ENCODE measurements at regions not wholly inside any gene's neighbourhood (a gene's known extent, or its start where the extent isn't known, plus 50 kb on each side); places are given as distances from the start of the nearest gene placed in this dataset.

DNA sequence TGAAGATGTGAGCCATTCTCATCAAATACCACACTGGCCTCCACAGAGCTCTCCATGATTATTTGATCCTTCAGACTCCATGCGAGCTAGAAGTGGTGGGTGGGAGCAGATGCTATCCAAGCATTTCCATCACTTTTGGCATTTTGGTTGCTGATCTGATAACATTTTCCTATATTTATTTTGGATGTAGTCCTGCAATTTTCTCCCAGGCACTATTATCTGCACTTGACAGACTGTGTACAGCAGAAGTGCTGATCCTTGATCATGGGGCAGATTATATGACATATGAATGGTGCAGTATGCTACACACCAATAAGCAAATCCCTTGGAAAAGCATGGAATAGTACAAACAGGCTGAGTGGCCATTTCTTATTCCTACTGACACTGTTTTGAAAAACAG is 167.6 kb upstream of the LRRC7 start:
- Mint-ChIP-seq H3K9me3 (ENCODE audit: insufficient read depth) (no peaks in the 10 kb centered on the region), H3K36me3 (ENCODE audit: low read depth) (no peaks in the 10 kb centered on the region), H3K27ac (no peak overlapping the region), H3K27me3 (ENCODE audit: low read depth) (no peaks in the 10 kb centered on the region), H3K4me3 (no peak overlapping the region), H3K4me1 (ENCODE audit: low read depth) (no peaks in the 10 kb centered on the region)
- DNase-seq (no peak), ATAC-seq (no peak)
- ChIA-PET POLR2A (no interaction called here), CTCF (no interaction called here)

DNA sequence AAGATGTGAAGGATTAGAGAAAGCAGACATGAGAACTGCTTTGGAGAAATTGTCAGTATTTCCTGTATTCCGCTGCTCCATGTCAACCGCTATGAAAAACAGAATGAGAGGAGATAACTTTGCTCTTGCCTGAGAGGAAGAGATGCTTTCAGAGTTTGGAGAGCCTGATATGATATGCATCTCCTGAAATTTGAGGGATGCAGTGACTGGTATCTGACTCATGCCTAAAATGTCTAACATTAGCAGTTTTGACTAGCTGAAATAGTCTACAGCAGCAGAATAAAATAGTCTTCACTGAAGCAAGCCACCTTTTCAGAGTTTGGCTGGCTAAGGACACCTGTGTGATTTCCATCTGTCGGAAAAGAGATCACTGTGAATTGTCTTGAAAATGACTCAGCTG is 165.8 kb upstream of the LRRC7 start:
- no peak for DNase-seq
- Mint-ChIP-seq H3K4me3 (no peak overlapping the region), H3K27ac (no peak overlapping the region), H3K36me3 (ENCODE audit: low read depth) (no peaks in the 10 kb centered on the region), H3K9me3 (ENCODE audit: insufficient read depth) (no peaks in the 10 kb centered on the region), H3K4me1 (ENCODE audit: low read depth) (no peaks in the 10 kb centered on the region), H3K27me3 (ENCODE audit: low read depth) (no peaks in the 10 kb centered on the region)
- ChIA-PET POLR2A (no interaction called here), CTCF (interaction anchor here (1.0 kb wide), 1 partner anchor 10 kb away, joined by 3 read pairs; no protein-coding TSS in a partner anchor)
- ATAC-seq: no peak

GRCh38 chr1:69403756-69404320 is 163.9 kb upstream of the LRRC7 start:
- DNase-seq: no peak
- H3K4me1 Mint-ChIP-seq (ENCODE audit: low read depth): no peaks in the 10 kb centered on the region
- H3K9me3 Mint-ChIP-seq (ENCODE audit: insufficient read depth): no peaks in the 10 kb centered on the region
- ChIA-PET POLR2A (no interaction called here), CTCF (no interaction called here)
- no peaks in the 10 kb centered on the region for H3K27me3 Mint-ChIP-seq (ENCODE audit: low read depth)
- no peak overlapping the region for H3K4me3 Mint-ChIP-seq
- no peak for ATAC-seq
- H3K27ac Mint-ChIP-seq: no peak overlapping the region
- no peaks in the 10 kb centered on the region for H3K36me3 Mint-ChIP-seq (ENCODE audit: low read depth)

- Mint-ChIP-seq H3K27me3 (ENCODE audit: low read depth) (no peaks in the 10 kb centered on the region), H3K4me1 (ENCODE audit: low read depth) (no peaks in the 10 kb centered on the region), H3K9me3 (ENCODE audit: insufficient read depth) (no peaks in the 10 kb centered on the region), H3K4me3 (no peak overlapping the region), H3K27ac (no peak overlapping the region), H3K36me3 (ENCODE audit: low read depth) (no peaks in the 10 kb centered on the region)
- CTCF ChIA-PET: no interaction called here
- ATAC-seq (no peak), DNase-seq (no peak)
- POLR2A ChIA-PET: no interaction called here
Measured at GRCh38 chr1:69404486-69404885, 163.2 kb upstream of the LRRC7 start.

- ATAC-seq: no peak
- no peaks in the 10 kb centered on the region for H3K4me1 Mint-ChIP-seq (ENCODE audit: low read depth)
- H3K27ac Mint-ChIP-seq: no peak overlapping the region
- no peaks in the 10 kb centered on the region for H3K36me3 Mint-ChIP-seq (ENCODE audit: low read depth)
- no peaks in the 10 kb centered on the region for H3K9me3 Mint-ChIP-seq (ENCODE audit: insufficient read depth)
- ChIA-PET POLR2A (no interaction called here), CTCF (no interaction called here)
- H3K27me3 Mint-ChIP-seq (ENCODE audit: low read depth): no peaks in the 10 kb centered on the region
- H3K4me3 Mint-ChIP-seq: no peak overlapping the region
- no peak for DNase-seq
Measured at GRCh38 chr1:69406244-69406643, 161.5 kb upstream of the LRRC7 start.

DNA sequence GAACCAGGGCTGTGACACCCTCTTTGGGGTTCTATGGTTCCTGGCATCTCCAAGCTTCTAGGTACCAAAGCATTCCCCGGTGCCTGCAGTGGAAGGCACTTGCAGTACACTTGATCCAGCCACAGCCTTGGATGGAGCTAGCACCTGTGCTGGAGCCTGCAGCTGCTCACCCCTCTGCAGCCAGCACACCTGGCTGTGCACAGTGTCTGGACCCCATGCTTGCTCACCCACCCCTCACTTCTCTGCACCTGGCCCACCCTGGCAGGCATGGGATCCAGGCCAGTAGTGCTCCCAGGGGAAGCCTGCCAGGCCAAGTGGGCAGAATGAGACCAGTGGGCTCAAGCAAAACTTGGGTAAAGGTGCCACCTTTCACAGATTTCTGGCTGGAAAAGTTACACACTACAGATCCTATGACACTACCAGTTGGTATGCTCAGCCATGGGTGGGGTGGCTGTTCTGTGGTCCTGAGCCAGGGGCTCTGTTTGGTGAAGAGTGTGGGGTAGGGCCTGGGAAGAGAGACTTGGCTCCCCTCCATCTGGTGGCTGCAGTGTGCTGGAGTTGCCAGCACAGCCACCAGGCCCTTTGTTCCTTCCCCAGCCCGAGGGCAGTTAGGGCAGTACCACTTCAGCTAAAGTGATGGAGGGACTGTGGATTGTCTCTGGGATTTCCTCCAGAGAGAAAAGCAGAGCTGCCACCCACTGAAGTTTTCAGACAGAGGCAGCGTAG is 157.8 kb upstream of the LRRC7 start:
- H3K4me1 Mint-ChIP-seq (ENCODE audit: low read depth): no peaks in the 10 kb centered on the region
- no peak overlapping the region for H3K4me3 Mint-ChIP-seq
- no peak overlapping the region for H3K27ac Mint-ChIP-seq
- CTCF ChIA-PET: no interaction called here
- DNase-seq: no peak
- H3K36me3 Mint-ChIP-seq (ENCODE audit: low read depth): no peaks in the 10 kb centered on the region
- ATAC-seq: no peak
- POLR2A ChIA-PET: no interaction called here
- no peaks in the 10 kb centered on the region for H3K27me3 Mint-ChIP-seq (ENCODE audit: low read depth)
- no peaks in the 10 kb centered on the region for H3K9me3 Mint-ChIP-seq (ENCODE audit: insufficient read depth)

DNA sequence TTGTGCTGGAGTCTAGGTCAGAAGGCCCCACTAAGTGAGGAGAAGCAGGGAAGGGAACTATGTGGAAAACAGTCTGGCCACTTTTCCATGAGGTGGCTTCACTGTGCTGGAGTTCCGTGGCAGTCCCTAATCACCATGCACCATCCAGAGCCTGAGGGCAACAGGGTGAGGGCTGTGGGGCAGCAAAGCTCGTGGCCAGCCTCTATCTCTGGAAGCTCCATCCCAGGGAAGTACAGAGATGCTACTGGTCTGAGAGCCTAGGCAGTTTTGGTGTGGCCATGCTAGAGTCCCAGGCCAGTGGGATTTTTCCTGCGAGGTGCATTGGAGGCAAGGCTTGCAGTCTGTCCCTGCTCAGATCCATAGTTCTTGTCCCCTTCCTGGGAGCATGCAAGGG is 157.3 kb upstream of the LRRC7 start:
- ChIA-PET CTCF (no interaction called here), POLR2A (no interaction called here)
- Mint-ChIP-seq H3K36me3 (ENCODE audit: low read depth) (no peaks in the 10 kb centered on the region), H3K4me1 (ENCODE audit: low read depth) (no peaks in the 10 kb centered on the region), H3K27me3 (ENCODE audit: low read depth) (no peaks in the 10 kb centered on the region), H3K4me3 (no peak overlapping the region), H3K27ac (no peak overlapping the region), H3K9me3 (ENCODE audit: insufficient read depth) (no peaks in the 10 kb centered on the region)
- DNase-seq: no peak
- ATAC-seq: no peak

GRCh38 chr1:69410893-69411292 is 156.8 kb upstream of the LRRC7 start:
- ATAC-seq (no peak), DNase-seq (no peak)
- ChIA-PET POLR2A (no interaction called here), CTCF (interaction anchor here (1.4 kb wide), 1 partner anchor 10 kb away, joined by 3 read pairs; no protein-coding TSS in a partner anchor)
- Mint-ChIP-seq H3K4me3 (no peak overlapping the region), H3K9me3 (ENCODE audit: insufficient read depth) (no peaks in the 10 kb centered on the region), H3K27ac (no peak overlapping the region), H3K36me3 (ENCODE audit: low read depth) (no peaks in the 10 kb centered on the region), H3K27me3 (ENCODE audit: low read depth) (no peaks in the 10 kb centered on the region), H3K4me1 (ENCODE audit: low read depth) (no peaks in the 10 kb centered on the region)

DNA sequence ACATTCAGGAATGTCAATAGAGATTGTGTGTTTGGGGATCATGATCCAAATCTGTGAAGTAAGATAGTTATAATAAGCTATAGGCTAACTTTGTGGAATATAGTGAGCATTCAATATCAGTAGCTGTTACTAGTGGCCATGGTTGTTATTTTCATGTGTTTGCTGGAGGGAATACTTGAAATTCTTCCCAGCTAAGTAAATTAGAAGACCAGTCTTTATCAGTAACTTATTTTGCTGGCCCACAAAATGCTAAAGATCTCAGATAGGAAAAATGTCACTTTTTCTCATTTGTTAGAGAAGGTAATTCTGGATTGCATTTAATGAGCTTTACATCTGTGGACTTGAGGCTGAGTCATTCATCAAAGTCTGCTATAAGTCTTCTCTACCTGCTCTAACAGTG is 156.1 kb upstream of the LRRC7 start:
- peaks cover 4% of the 10 kb centered on the region for H3K9me3 Mint-ChIP-seq (ENCODE audit: insufficient read depth)
- CTCF ChIA-PET: interaction anchor here (1.4 kb wide), 1 partner anchor 10 kb away, joined by 3 read pairs; no protein-coding TSS in a partner anchor
- DNase-seq: no peak

GRCh38 chr1:69413129-69413528 is 154.6 kb upstream of the LRRC7 start:
- no peak for DNase-seq
- Mint-ChIP-seq H3K4me1 (ENCODE audit: low read depth) (no peaks in the 10 kb centered on the region), H3K36me3 (ENCODE audit: low read depth) (no peaks in the 10 kb centered on the region), H3K27me3 (ENCODE audit: low read depth) (no peaks in the 10 kb centered on the region), H3K27ac (no peak overlapping the region), H3K9me3 (ENCODE audit: insufficient read depth) (peaks cover 4% of the 10 kb centered on the region), H3K4me3 (no peak overlapping the region)
- no peak for ATAC-seq
- CTCF ChIA-PET: no interaction called here
- POLR2A ChIA-PET: no interaction called here

More for the DNA sequence above, 156.1 kb upstream of the LRRC7 start:
- POLR2A ChIA-PET: no interaction called here
- no peak overlapping the region for H3K4me3 Mint-ChIP-seq
- ATAC-seq: no peak
- no peaks in the 10 kb centered on the region for H3K4me1 Mint-ChIP-seq (ENCODE audit: low read depth)
- no peaks in the 10 kb centered on the region for H3K27me3 Mint-ChIP-seq (ENCODE audit: low read depth)
- no peak overlapping the region for H3K27ac Mint-ChIP-seq
- no peaks in the 10 kb centered on the region for H3K36me3 Mint-ChIP-seq (ENCODE audit: low read depth)

GRCh38 chr1:69414574-69414973 is 153.1 kb upstream of the LRRC7 start:
- ATAC-seq (no peak), DNase-seq (no peak)
- CTCF ChIA-PET: no interaction called here
- H3K36me3 Mint-ChIP-seq (ENCODE audit: low read depth): no peaks in the 10 kb centered on the region
- no peak overlapping the region for H3K27ac Mint-ChIP-seq
- no peaks in the 10 kb centered on the region for H3K4me1 Mint-ChIP-seq (ENCODE audit: low read depth)
- H3K9me3 Mint-ChIP-seq (ENCODE audit: insufficient read depth): peaks cover 4% of the 10 kb centered on the region
- H3K27me3 Mint-ChIP-seq (ENCODE audit: low read depth): no peaks in the 10 kb centered on the region
- H3K4me3 Mint-ChIP-seq: no peak overlapping the region
- POLR2A ChIA-PET: no interaction called here

- no peak for DNase-seq
- H3K27me3 Mint-ChIP-seq (ENCODE audit: low read depth): no peaks in the 10 kb centered on the region
Measured at GRCh38 chr1:69421286-69421685, 146.4 kb upstream of the LRRC7 start.

GRCh38 chr1:69425871-69426270 is 141.9 kb upstream of the LRRC7 start:
- no peak overlapping the region for H3K27ac Mint-ChIP-seq

More at GRCh38 chr1:69421286-69421685, 146.4 kb upstream of the LRRC7 start:
- ATAC-seq: no peak
- Mint-ChIP-seq H3K9me3 (ENCODE audit: insufficient read depth) (peaks cover under 1% of the 10 kb centered on the region), H3K27ac (no peak overlapping the region), H3K36me3 (ENCODE audit: low read depth) (no peaks in the 10 kb centered on the region), H3K4me3 (no peak overlapping the region), H3K4me1 (ENCODE audit: low read depth) (no peaks in the 10 kb centered on the region)
- CTCF ChIA-PET: no interaction called here
- POLR2A ChIA-PET: no interaction called here

More at GRCh38 chr1:69425871-69426270, 141.9 kb upstream of the LRRC7 start:
- ChIA-PET POLR2A (no interaction called here), CTCF (no interaction called here)
- DNase-seq: no peak
- H3K9me3 Mint-ChIP-seq (ENCODE audit: insufficient read depth): peaks cover 7% of the 10 kb centered on the region
- no peaks in the 10 kb centered on the region for H3K36me3 Mint-ChIP-seq (ENCODE audit: low read depth)
- H3K27me3 Mint-ChIP-seq (ENCODE audit: low read depth): no peaks in the 10 kb centered on the region
- H3K4me1 Mint-ChIP-seq (ENCODE audit: low read depth): no peaks in the 10 kb centered on the region
- H3K4me3 Mint-ChIP-seq: no peak overlapping the region
- no peak for ATAC-seq
